ENCODE measurements at regions not wholly inside any gene's neighbourhood (a gene's known extent, or its start where the extent isn't known, plus 50 kb on each side); places are given as distances from the start of the nearest gene placed in this dataset.

GRCh38 chr4:19380600-19380999 is 871.1 kb upstream of the SLIT2 start:
- Histone ChIP-seq H3K14ac (ENCODE audit: insufficient read depth, low read length) (no peak overlapping the region), H2BK5ac (ENCODE audit: insufficient read length, low read length) (no peak overlapping the region), H3K56ac (ENCODE audit: insufficient read length, low read depth, low read length) (no peak overlapping the region), H3K9ac (ENCODE audit: extremely low read depth, insufficient read length, low read length) (no peak overlapping the region), H3K4me1 (ENCODE audit: insufficient read depth, low read length) (no peaks in the 10 kb centered on the region), H4K5ac (ENCODE audit: insufficient read length, low read depth, low read length) (no peak overlapping the region), H2AFZ (ENCODE audit: low read length) (no peak overlapping the region), H3K27ac (ENCODE audit: insufficient read length, low read depth, low read length) (no peak overlapping the region), H3K4me2 (ENCODE audit: insufficient read depth, insufficient read length, low read length) (no peak overlapping the region), H3K4ac (ENCODE audit: low read depth, low read length) (no peak overlapping the region), H2BK15ac (ENCODE audit: low read depth, low read length) (no peak overlapping the region), H4K8ac (replicated peaks; ENCODE audit: insufficient read length, low read depth, low read length) (no peak overlapping the region), H3K23me2 (ENCODE audit: insufficient read length, low read depth, low read length, poor library complexity, severe bottlenecking) (no peaks in the 10 kb centered on the region), H3K27me3 (ENCODE audit: insufficient read depth, low read length) (no peaks in the 10 kb centered on the region), H4K91ac (ENCODE audit: insufficient read length, low read depth, low read length) (no peak overlapping the region), H2BK120ac (ENCODE audit: low read depth, low read length, poor library complexity, severe bottlenecking) (no peak overlapping the region), H3K18ac (ENCODE audit: insufficient read length, low read depth, low read length) (no peak overlapping the region), H2BK12ac (ENCODE audit: insufficient read length, low read depth, low read length) (no peak overlapping the region), H3T11ph (ENCODE audit: low read length) (no peak overlapping the region), H3K23ac (ENCODE audit: insufficient read length, low read depth, low read length) (no peak overlapping the region), H4K20me1 (ENCODE audit: control insufficient read depth, insufficient read depth, insufficient read length) (no peaks in the 10 kb centered on the region), H3K79me1 (ENCODE audit: insufficient read depth, low read depth, low read length, poor library complexity, severe bottlenecking) (no peaks in the 10 kb centered on the region), H3K79me2 (ENCODE audit: insufficient read depth, low read length) (no peaks in the 10 kb centered on the region), H2BK20ac (ENCODE audit: low read depth, low read length, poor library complexity, severe bottlenecking) (no peak overlapping the region), H3K9me3 (ENCODE audit: control insufficient read depth, low read depth, low read length) (no peaks in the 10 kb centered on the region), H2AK5ac (ENCODE audit: insufficient read length, low read length) (no peak overlapping the region)
- H3K9me3 Mint-ChIP-seq = no peaks in the 10 kb centered on the region
- no CpG with 5 or more reads among the region's 2 CpGs for WGBS (ENCODE audit: extremely low coverage, insufficient read length, low lambda C conversion rate)
- H3K27ac Mint-ChIP-seq = no peak overlapping the region
- TF ChIP-seq CTCF (conservative IDR thresholded peaks at IDR 0.05) = no peak
- no peaks in the 10 kb centered on the region; the same call in 1 of the 2 replicates for H3K27me3 Mint-ChIP-seq (ENCODE audit: low read depth)
- H3K36me3 Mint-ChIP-seq (ENCODE audit: insufficient read depth in 1 of 3, low read depth in 3 of 3) = no peaks in the 10 kb centered on the region
- no peaks in the 10 kb centered on the region for H3K4me1 Mint-ChIP-seq
- no peak overlapping the region for H3K4me3 Mint-ChIP-seq
- no peak for DNase-seq
